Calu3 (cell line): ENCODE measurements at regions not wholly inside any gene's neighbourhood (a gene's known extent, or its start where the extent isn't known, plus 50 kb on each side); places are given as distances from the start of the nearest gene placed in this dataset.

ENCODE experiments used
- BruUV-seq: library from RNA; stranded (reverse); fragments of 400-500 nt; replicated peaks from 2 replicates; lab custom pipeline; 2021; lab: Mats Ljungman, UMichigan
- CTCF ChIA-PET: fragments of 300-600 bp; sonication (Branson Sonifier 250); formaldehyde crosslinking; loops from one replicate; lab custom pipeline; 2022; ENCODE audit warnings: antibody characterized with exemption; lab: Charles Lee
- DNase-seq: peaks from one replicate; pipeline ENCODE4 v3.0.0; 2022
- H3K27ac Mint-ChIP-seq: one replicate; pipeline ENCODE4 v1.8.0; 2022; ENCODE audit warnings: mixed read lengths; ENCODE audit not compliant: unreplicated experiment
- H3K27me3 Mint-ChIP-seq: one replicate; pipeline ENCODE4 v1.8.0; 2022; ENCODE audit warnings: mixed read lengths; ENCODE audit not compliant: unreplicated experiment
- H3K36me3 Mint-ChIP-seq: one replicate; pipeline ENCODE4 v1.8.0; 2022; ENCODE audit warnings: mild to moderate bottlenecking, moderate library complexity, mixed read lengths; ENCODE audit not compliant: insufficient read depth, unreplicated experiment
- H3K4me1 Mint-ChIP-seq: one replicate; pipeline ENCODE4 v1.8.0; 2022; ENCODE audit warnings: mild to moderate bottlenecking, low read depth, mixed read lengths; ENCODE audit not compliant: unreplicated experiment
- H3K4me3 Mint-ChIP-seq: one replicate; pipeline ENCODE4 v1.8.0; 2022; ENCODE audit warnings: mild to moderate bottlenecking, low read depth, moderate library complexity, mixed read lengths; ENCODE audit not compliant: unreplicated experiment
- H3K9me3 Mint-ChIP-seq: one replicate; pipeline ENCODE4 v1.8.0; 2022; ENCODE audit warnings: low read depth, mixed read lengths; ENCODE audit not compliant: unreplicated experiment
- intact Hi-C: fragments of 100-400 bp; cut with micrococcal nuclease; formaldehyde crosslinking; loops from one replicate; pipeline ENCODE4 v1.10.0; 2022; ENCODE audit not compliant: unreplicated experiment
- TF ChIP-seq, protein P1 (sequence below): fragments of 200-600 bp; IDR thresholded peaks from one replicate; pipeline ENCODE4 v1.8.0; 2022; ENCODE audit warnings: antibody characterized with exemption; ENCODE audit not compliant: unreplicated experiment

- CTCF ChIA-PET, result no interaction called here
- no peak for DNase-seq
- TF ChIP-seq, protein P1, sequence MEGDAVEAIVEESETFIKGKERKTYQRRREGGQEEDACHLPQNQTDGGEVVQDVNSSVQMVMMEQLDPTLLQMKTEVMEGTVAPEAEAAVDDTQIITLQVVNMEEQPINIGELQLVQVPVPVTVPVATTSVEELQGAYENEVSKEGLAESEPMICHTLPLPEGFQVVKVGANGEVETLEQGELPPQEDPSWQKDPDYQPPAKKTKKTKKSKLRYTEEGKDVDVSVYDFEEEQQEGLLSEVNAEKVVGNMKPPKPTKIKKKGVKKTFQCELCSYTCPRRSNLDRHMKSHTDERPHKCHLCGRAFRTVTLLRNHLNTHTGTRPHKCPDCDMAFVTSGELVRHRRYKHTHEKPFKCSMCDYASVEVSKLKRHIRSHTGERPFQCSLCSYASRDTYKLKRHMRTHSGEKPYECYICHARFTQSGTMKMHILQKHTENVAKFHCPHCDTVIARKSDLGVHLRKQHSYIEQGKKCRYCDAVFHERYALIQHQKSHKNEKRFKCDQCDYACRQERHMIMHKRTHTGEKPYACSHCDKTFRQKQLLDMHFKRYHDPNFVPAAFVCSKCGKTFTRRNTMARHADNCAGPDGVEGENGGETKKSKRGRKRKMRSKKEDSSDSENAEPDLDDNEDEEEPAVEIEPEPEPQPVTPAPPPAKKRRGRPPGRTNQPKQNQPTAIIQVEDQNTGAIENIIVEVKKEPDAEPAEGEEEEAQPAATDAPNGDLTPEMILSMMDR, result no peak
- Mint-ChIP-seq H3K36me3 (no peaks in the 10 kb centered on the region), H3K4me3 (no peak overlapping the region), H3K27me3 (no peaks in the 10 kb centered on the region), H3K27ac (no peak overlapping the region), H3K4me1 (no peaks in the 10 kb centered on the region), H3K9me3 (peaks cover 2% of the 10 kb centered on the region)
- no TSS peak for BruUV-seq
- intact Hi-C loops, result no loop called here
Measured at GRCh38 chr2:151553-152334, 105.4 kb upstream of the FAM110C start.

GRCh38 chr2:145407-145806 is 99.1 kb upstream of the FAM110C start:
- TF ChIP-seq, protein P1, result no peak
- H3K4me3 Mint-ChIP-seq, result no peak overlapping the region
- H3K36me3 Mint-ChIP-seq, result no peaks in the 10 kb centered on the region
- H3K27me3 Mint-ChIP-seq, result no peaks in the 10 kb centered on the region
- BruUV-seq, result no TSS peak
- intact Hi-C loops, result no loop called here
- H3K9me3 Mint-ChIP-seq, result no peaks in the 10 kb centered on the region
- no peak for DNase-seq
- H3K27ac Mint-ChIP-seq, result no peak overlapping the region
- H3K4me1 Mint-ChIP-seq, result no peaks in the 10 kb centered on the region
- CTCF ChIA-PET, result no interaction called here

DNA sequence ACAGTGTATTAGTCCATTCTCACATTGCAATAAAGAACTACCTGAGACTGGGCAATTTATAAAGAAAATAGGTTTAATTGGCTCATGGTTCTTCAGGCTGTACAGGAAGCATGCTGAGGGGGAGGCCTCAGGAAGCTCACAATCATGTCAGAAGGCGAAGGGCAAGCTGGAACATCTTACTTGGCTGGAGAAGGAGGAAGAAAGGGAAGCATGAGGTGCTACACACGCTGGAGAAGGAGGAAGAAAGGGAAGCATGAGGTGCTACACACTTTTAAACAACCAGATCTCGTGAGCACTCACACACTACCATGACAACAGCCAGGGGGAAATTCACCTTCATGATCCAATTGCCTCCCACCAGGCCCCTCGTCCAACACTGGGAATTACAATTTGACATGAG is 95.3 kb upstream of the FAM110C start:
- Mint-ChIP-seq H3K9me3 (no peaks in the 10 kb centered on the region), H3K4me3 (no peak overlapping the region), H3K27me3 (no peaks in the 10 kb centered on the region), H3K27ac (no peak overlapping the region), H3K36me3 (no peaks in the 10 kb centered on the region), H3K4me1 (no peaks in the 10 kb centered on the region)
- intact Hi-C loops, result loop anchor here (1.0 to 5.0 kb wide), 2 partner anchors 97 to 151 kb away; no protein-coding TSS in a partner anchor
- no peak for DNase-seq
- CTCF ChIA-PET, result interaction anchor here (1.0 to 2.9 kb wide), 3 partner anchors 97 to 124 kb away, joined by 8 to 40 read pairs (median 12); no protein-coding TSS in a partner anchor
- TF ChIP-seq, protein P1, result no peak
- BruUV-seq, result no TSS peak

DNA sequence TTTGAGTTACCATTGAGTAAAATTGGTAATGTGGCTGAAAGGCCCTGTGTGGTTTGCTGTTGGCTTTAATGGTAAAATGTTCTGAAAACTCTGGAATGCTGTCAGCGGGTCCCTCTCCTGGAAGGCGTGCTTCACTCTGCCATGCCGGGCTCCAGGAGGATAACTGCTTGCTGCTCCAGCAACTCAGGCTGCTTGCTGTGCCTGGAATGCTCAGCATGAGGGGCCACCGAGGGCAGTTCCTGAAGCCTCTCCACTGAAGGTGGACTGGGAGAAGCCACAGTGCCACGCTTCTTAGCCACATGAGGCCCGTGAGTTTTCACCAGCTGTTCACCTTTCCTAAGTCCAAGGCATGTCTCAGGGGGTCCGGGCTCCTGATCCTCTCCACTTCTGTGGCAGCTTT is 90.4 kb upstream of the FAM110C start:
- intact Hi-C loops, result no loop called here
- BruUV-seq, result no TSS peak
- no peak overlapping the region for H3K4me3 Mint-ChIP-seq
- H3K27me3 Mint-ChIP-seq, result no peaks in the 10 kb centered on the region
- no peak for DNase-seq
- no peaks in the 10 kb centered on the region for H3K36me3 Mint-ChIP-seq
- CTCF ChIA-PET, result no interaction called here
- TF ChIP-seq, protein P1, result no peak
- H3K9me3 Mint-ChIP-seq, result peaks cover 2% of the 10 kb centered on the region
- H3K27ac Mint-ChIP-seq, result no peak overlapping the region
- no peaks in the 10 kb centered on the region for H3K4me1 Mint-ChIP-seq
